IPS-18a (cell line): ENCODE measurements at regions not wholly inside any gene's neighbourhood (a gene's known extent, or its start where the extent isn't known, plus 50 kb on each side); places are given as distances from the start of the nearest gene placed in this dataset.
"Not testable (repeated sequence)": the region's sequence is repeated elsewhere in the genome, so short reads cannot be mapped to it uniquely, and the experiment has no call there.

Experiments
- H3K27ac ChIP-seq: one replicate; pipeline ENCODE4 v1.5.1; 2013; ENCODE audit warnings: low read length
- H3K27me3 ChIP-seq: one replicate; pipeline ENCODE4 v1.6.1; 2013; ENCODE audit warnings: mild to moderate bottlenecking, low read length; ENCODE audit not compliant: control insufficient read depth, insufficient read depth
- H3K36me3 ChIP-seq: one replicate; pipeline ENCODE4 v1.6.1; 2013; ENCODE audit warnings: low read depth, low read length; ENCODE audit not compliant: control insufficient read depth
- H3K4me1 ChIP-seq: one replicate; pipeline ENCODE4 v1.6.1; 2013; ENCODE audit warnings: low read depth, low read length; ENCODE audit not compliant: control insufficient read depth
- H3K4me3 ChIP-seq: one replicate; pipeline ENCODE4 v1.5.1; 2013; ENCODE audit warnings: low read length
- H3K9ac ChIP-seq: one replicate; pipeline ENCODE4 v1.6.1; 2013; ENCODE audit warnings: mild to moderate bottlenecking, low read length, moderate library complexity
- H3K9me3 ChIP-seq: one replicate; pipeline ENCODE4 v1.6.1; 2013; ENCODE audit warnings: low read depth, low read length; ENCODE audit not compliant: control insufficient read depth

DNA sequence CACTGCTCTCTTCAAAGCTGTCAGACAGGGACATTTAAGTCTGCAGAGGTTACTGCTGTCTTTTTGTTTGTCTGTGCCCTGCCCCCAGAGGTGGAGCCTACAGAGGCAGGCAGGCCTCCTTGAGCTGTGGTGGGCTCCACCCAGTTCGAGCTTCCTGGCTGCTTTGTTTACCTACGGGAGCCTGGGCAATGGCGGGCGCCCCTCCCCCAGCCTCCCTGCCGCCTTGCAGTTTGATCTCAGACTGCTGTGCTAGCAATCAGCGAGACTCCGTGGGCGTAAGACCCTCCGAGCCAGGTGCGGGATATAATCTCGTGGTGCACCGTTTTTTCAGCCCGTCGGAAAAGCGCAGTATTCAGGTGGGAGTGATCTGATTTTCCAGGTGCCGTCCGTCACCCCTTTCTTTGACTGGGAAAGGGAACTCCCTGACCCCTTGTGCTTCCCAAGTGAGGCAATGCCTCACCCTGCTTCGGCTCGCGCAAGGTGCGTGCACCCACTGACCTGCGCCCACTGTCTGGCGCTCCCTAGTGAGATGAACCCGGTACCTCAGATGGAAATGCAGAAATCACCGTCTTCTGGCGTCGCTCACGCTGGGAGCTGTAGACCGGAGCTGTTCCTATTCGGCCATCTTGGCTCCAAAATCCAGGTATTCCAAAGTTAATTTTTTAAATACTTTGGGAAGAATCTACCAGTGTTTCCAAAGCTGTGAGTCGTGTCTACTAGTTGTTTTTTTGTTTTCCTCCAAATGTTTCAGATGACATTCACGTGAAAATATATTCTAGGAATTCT lies 448.5 kb upstream of the FOXG1 start:
- H3K4me1 ChIP-seq, H3K27me3 ChIP-seq: not testable (repeated sequence)

DNA sequence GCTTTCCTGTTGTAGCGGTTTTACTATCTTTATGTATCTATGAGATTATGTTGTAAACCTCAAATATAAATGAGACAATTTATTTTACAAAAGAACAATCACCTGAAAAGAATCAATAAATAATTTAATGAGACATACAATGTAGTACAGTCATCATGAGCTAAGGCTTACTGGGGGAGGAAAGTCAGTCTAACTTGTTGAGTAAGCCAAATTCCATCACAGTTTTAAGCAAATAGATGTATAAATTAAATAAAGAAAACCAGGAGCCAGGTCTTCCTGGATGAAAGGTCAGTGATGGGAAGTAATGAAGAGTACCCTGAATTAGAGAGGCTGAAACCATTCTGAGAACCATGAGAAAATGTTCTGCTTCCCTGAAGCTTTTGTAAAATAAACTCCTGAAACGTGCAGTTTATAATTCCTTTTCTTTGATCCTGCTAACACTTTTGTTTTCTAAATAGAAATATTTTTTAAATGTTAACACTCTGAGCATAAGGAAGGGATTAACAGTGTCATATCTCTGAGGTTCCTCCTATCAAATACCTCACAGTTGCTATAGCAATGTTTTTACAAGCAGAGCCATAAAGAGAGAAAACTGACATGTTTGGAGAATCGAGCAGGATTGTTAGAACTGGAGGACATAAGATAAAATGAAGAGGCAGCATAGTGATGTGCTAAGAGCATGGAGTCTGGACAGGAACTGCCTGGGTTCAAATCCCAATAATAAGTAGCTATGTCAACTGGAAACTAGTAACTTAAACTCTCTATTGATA lies 444.9 kb upstream of the FOXG1 start:
- H3K4me3 ChIP-seq: no peak overlapping the region
- H3K27ac ChIP-seq: no peak overlapping the region
- H3K9ac ChIP-seq: no peak overlapping the region
- H3K36me3 ChIP-seq: no peaks in the 10 kb centered on the region
- no peaks in the 10 kb centered on the region for H3K4me1 ChIP-seq
- H3K9me3 ChIP-seq: no peaks in the 10 kb centered on the region
- H3K27me3 ChIP-seq: no peaks in the 10 kb centered on the region

More for the DNA sequence above, 448.5 kb upstream of the FOXG1 start:
- H3K36me3 ChIP-seq, H3K27ac ChIP-seq, H3K9ac ChIP-seq, H3K4me3 ChIP-seq, H3K9me3 ChIP-seq: not testable (repeated sequence)

DNA sequence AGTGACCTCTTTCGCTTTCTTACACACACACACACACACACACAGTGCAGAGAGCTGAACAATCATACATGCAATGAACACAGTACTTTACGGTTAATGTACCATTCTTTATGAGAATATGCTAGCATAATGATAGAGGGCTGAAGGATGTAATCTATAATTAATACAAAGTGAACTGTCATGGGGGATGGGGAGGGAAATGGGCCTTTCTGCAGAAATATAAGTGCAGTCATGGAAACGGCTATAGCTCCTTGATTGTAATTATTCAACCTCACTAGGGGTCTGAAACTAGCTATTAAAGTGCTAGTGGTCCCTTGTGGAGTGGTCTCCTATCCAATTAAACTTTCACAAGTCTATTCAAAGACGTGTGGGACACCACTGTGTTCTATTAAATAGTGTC lies 443.2 kb upstream of the FOXG1 start:
- H3K36me3 ChIP-seq: no peaks in the 10 kb centered on the region

DNA sequence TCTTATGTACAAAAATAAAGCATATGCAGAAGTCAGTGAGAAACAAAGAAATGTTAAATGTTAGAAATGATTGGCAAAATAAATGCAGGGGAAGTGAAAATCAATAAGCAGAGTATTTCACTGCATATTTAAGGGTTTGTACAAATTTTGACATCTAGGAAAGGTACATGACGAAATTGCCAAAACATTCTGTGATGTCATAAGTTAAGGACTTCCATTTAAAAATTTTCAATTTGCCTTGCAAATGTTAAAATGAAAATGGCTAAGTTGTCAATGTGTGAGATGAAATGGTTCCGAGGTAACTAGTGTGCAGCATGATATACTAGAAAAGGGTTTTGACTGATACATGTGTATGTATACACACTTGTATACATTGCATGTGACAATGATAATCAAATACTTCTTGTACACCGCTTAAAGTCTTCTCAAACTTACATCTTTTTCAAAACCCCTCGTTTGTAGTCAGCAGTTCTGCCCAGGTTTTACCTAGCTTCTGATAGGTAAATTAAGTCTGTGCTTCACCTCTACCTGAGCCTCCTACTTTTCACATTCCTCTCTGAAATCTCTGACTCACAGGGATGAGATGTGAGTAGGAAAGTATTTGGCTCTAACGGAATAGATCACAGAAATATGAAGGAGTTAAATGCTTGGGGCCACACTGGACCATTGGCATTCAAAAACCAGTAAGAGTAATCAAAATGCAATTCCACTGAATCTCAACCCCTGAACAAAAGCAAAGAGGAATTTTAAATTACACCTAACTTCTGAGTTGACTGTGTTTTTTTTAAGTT lies 442.4 kb upstream of the FOXG1 start:
- H3K4me1 ChIP-seq: no peaks in the 10 kb centered on the region
- H3K9ac ChIP-seq: no peak overlapping the region
- H3K36me3 ChIP-seq: no peaks in the 10 kb centered on the region
- no peak overlapping the region for H3K4me3 ChIP-seq
- H3K9me3 ChIP-seq: no peaks in the 10 kb centered on the region
- H3K27me3 ChIP-seq: no peaks in the 10 kb centered on the region
- no peak overlapping the region for H3K27ac ChIP-seq

More for the DNA sequence above, 443.2 kb upstream of the FOXG1 start:
- no peak overlapping the region for H3K4me3 ChIP-seq
- no peak overlapping the region for H3K9ac ChIP-seq
- H3K9me3 ChIP-seq: no peaks in the 10 kb centered on the region
- no peaks in the 10 kb centered on the region for H3K27me3 ChIP-seq
- H3K4me1 ChIP-seq: no peaks in the 10 kb centered on the region
- no peak overlapping the region for H3K27ac ChIP-seq

DNA sequence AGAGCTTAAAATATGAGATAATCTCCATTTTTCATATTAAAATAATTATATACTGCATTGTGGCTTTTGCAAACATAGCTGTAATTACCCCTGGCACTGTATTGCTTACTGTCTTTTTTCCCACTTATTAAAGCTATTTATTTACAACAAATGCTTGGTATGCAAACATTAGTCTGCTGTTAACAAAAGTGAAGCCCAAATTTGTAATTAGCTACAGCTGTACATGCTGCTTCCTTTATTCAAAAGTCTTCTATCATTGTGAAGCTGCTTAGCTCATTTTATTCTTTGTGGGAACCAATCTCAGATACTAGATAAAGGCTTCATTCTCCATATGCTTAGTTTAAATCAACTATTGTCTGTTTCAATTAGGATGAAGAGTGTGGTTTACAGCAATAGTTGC lies 425.8 kb upstream of the FOXG1 start:
- Histone ChIP-seq H3K27ac (no peak overlapping the region), H3K4me1 (no peaks in the 10 kb centered on the region), H3K36me3 (no peaks in the 10 kb centered on the region), H3K4me3 (no peak overlapping the region), H3K27me3 (no peaks in the 10 kb centered on the region), H3K9ac (no peak overlapping the region), H3K9me3 (no peaks in the 10 kb centered on the region)

DNA sequence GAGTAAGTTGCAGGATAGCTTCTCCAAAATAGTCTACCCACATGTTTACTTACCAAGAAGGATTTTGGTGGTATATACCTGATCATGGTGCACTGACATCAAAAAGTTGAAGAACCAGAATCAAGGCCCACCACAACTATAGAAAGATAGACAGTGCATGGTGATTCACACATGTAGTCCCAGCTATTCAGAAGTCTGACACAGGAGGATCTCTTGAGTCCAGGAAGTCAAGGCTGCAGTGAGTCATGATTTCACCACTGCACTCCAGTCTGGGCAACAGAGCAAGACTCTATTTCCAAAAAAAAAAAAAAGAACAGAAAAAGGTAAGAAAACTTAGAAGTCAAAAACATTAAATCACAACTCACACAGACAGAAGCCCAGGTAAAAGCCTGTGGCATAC lies 422.2 kb upstream of the FOXG1 start:
- Histone ChIP-seq H3K4me3 (no peak overlapping the region), H3K9ac (no peak overlapping the region), H3K9me3 (no peaks in the 10 kb centered on the region), H3K27ac (no peak overlapping the region), H3K36me3 (no peaks in the 10 kb centered on the region), H3K27me3 (no peaks in the 10 kb centered on the region), H3K4me1 (no peaks in the 10 kb centered on the region)

DNA sequence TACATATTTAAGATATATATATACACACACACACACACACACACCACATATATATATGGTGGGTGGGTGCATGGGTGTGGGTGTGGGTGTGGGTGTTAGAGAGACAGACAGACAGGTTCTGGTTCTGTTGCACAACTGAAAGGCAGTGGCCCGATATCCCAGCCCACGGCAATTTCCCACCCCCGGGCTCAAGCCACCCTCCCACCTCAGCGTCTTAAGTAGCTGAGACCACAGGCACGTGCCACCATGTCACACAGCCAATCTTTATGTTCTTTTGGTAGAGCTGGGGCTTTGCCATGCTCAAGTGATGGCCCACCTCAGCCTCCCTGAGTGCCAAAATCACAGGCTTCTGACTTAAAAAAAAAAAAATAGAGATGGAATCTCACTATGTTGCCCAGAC lies 417.8 kb upstream of the FOXG1 start:
- no peaks in the 10 kb centered on the region for H3K27me3 ChIP-seq
- no peaks in the 10 kb centered on the region for H3K4me1 ChIP-seq
- H3K4me3 ChIP-seq: no peak overlapping the region
- no peaks in the 10 kb centered on the region for H3K36me3 ChIP-seq
- no peak overlapping the region for H3K9ac ChIP-seq
- H3K27ac ChIP-seq: no peak overlapping the region
- no peaks in the 10 kb centered on the region for H3K9me3 ChIP-seq

DNA sequence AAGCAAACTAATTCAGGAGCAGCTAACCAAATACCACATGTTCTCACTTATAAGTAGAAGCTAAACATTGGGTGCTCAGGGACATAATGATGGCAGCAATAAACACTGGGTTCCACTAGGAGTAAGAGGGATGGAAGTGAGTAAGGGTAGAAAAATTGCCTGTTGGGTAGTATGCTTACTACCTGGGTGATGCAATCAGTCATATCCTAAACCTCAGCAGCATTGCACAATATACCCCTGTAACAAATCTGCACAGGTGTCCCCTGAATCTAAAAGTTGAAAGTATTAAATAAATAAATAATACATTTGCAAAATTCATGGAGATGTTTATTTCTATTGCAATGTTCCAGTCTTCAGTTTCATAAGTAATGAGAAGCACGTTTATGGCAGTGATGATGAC lies 409.8 kb upstream of the FOXG1 start:
- Histone ChIP-seq H3K9me3 (peaks cover 23% of the 10 kb centered on the region), H3K9ac (no peak overlapping the region), H3K4me1 (no peaks in the 10 kb centered on the region), H3K27me3 (no peaks in the 10 kb centered on the region), H3K27ac (no peak overlapping the region), H3K36me3 (no peaks in the 10 kb centered on the region), H3K4me3 (no peak overlapping the region)

DNA sequence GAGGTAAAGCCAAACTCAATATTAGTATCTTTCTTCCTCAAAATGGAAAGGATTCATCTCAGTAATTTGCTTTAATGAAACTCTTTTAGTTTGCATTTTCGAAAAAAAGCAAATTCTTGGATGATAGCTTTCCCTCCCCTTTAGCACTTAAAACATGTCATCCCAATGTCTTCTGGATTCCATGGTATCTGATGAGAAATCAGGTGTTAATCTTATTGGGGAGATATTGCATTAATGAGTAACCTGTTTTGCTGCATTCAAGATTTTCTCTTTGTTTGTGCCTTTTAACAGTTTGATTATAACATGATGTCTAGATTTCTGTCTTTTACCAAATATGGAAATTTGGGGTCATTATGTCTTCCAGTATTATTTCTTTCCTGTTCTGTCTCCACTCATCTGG lies 405.1 kb upstream of the FOXG1 start:
- Histone ChIP-seq H3K36me3 (no peaks in the 10 kb centered on the region), H3K27ac (no peak overlapping the region), H3K27me3 (no peaks in the 10 kb centered on the region), H3K4me1 (no peaks in the 10 kb centered on the region), H3K4me3 (no peak overlapping the region), H3K9me3 (peaks cover 32% of the 10 kb centered on the region), H3K9ac (no peak overlapping the region)

DNA sequence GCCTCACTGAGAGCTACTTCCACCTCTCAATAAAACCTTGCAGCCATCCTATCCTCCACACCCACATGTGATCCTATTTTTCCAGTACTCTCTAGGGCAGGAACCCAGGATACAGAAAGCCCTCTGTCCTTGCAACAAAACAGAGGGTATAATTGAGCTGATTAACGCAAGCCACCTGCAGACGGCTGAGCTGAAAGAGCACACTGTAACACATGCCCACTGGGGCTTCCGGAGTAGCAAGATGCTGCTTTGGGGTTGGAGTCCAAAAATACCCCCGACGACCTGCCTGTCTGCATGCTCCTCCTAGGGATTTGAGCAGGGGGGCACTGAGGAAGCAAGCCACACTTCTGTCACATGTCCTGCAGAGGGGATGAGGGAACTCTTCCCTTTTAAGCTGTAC lies 401.1 kb upstream of the FOXG1 start:
- no peak overlapping the region for H3K9ac ChIP-seq
- peaks cover 21% of the 10 kb centered on the region for H3K9me3 ChIP-seq
- H3K4me1 ChIP-seq: no peaks in the 10 kb centered on the region
- H3K27me3 ChIP-seq: no peaks in the 10 kb centered on the region
- H3K36me3 ChIP-seq: no peaks in the 10 kb centered on the region
- H3K4me3 ChIP-seq: no peak overlapping the region
- no peak overlapping the region for H3K27ac ChIP-seq

DNA sequence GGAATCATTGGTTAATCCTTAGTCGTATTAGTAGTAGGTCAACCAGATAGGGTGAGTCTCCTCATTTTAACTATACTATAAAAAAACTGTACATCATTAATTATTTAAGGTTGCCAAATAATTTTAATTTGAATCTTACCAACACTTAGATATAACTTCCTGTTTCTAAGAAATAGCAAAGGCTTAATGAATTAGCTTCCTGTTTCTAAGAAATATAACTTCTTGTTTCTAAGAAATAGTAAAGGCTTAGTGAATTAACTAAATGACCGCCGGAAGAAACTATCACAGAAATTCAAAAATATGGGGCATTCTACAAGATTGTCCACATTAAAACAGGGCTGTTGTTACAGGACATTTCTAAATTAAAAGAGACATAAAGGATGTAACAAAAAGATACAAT lies 392.9 kb upstream of the FOXG1 start:
- Histone ChIP-seq H3K27me3 (no peaks in the 10 kb centered on the region), H3K9me3 (no peaks in the 10 kb centered on the region), H3K4me1 (no peaks in the 10 kb centered on the region), H3K27ac (no peak overlapping the region), H3K36me3 (no peaks in the 10 kb centered on the region), H3K4me3 (no peak overlapping the region), H3K9ac (no peak overlapping the region)
